ENCODE measurements at regions not wholly inside any gene's neighbourhood (a gene's known extent, or its start where the extent isn't known, plus 50 kb on each side); places are given as distances from the start of the nearest gene placed in this dataset.

- TF ChIP-seq, protein P1, sequence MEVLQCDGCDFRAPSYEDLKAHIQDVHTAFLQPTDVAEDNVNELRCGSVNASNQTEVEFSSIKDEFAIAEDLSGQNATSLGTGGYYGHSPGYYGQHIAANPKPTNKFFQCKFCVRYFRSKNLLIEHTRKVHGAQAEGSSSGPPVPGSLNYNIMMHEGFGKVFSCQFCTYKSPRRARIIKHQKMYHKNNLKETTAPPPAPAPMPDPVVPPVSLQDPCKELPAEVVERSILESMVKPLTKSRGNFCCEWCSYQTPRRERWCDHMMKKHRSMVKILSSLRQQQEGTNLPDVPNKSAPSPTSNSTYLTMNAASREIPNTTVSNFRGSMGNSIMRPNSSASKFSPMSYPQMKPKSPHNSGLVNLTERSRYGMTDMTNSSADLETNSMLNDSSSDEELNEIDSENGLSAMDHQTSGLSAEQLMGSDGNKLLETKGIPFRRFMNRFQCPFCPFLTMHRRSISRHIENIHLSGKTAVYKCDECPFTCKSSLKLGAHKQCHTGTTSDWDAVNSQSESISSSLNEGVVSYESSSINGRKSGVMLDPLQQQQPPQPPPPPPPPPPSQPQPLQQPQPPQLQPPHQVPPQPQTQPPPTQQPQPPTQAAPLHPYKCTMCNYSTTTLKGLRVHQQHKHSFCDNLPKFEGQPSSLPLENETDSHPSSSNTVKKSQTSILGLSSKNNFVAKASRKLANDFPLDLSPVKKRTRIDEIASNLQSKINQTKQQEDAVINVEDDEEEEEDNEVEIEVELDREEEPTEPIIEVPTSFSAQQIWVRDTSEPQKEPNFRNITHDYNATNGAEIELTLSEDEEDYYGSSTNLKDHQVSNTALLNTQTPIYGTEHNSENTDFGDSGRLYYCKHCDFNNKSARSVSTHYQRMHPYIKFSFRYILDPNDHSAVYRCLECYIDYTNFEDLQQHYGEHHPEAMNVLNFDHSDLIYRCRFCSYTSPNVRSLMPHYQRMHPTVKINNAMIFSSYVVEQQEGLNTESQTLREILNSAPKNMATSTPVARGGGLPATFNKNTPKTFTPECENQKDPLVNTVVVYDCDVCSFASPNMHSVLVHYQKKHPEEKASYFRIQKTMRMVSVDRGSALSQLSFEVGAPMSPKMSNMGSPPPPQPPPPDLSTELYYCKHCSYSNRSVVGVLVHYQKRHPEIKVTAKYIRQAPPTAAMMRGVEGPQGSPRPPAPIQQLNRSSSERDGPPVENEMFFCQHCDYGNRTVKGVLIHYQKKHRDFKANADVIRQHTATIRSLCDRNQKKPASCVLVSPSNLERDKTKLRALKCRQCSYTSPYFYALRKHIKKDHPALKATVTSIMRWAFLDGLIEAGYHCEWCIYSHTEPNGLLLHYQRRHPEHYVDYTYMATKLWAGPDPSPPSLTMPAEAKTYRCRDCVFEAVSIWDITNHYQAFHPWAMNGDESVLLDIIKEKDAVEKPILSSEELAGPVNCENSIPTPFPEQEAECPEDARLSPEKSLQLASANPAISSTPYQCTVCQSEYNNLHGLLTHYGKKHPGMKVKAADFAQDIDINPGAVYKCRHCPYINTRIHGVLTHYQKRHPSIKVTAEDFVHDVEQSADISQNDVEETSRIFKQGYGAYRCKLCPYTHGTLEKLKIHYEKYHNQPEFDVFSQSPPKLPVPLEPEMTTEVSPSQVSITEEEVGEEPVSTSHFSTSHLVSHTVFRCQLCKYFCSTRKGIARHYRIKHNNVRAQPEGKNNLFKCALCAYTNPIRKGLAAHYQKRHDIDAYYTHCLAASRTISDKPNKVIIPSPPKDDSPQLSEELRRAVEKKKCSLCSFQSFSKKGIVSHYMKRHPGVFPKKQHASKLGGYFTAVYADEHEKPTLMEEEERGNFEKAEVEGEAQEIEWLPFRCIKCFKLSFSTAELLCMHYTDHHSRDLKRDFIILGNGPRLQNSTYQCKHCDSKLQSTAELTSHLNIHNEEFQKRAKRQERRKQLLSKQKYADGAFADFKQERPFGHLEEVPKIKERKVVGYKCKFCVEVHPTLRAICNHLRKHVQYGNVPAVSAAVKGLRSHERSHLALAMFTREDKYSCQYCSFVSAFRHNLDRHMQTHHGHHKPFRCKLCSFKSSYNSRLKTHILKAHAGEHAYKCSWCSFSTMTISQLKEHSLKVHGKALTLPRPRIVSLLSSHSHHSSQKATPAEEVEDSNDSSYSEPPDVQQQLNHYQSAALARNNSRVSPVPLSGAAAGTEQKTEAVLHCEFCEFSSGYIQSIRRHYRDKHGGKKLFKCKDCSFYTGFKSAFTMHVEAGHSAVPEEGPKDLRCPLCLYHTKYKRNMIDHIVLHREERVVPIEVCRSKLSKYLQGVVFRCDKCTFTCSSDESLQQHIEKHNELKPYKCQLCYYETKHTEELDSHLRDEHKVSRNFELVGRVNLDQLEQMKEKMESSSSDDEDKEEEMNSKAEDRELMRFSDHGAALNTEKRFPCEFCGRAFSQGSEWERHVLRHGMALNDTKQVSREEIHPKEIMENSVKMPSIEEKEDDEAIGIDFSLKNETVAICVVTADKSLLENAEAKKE (CRISPR knock-in tag; IDR thresholded peaks at IDR 0.05) = no peak
- no peak for TF ChIP-seq ZNF331 (CRISPR knock-in tag; IDR thresholded peaks at IDR 0.05; ENCODE audit: low read depth)
- no peak for TF ChIP-seq STAT1 (IDR thresholded peaks at IDR 0.05; ENCODE audit: unreplicated experiment)
- no peak for TF ChIP-seq ZNF114 (CRISPR knock-in tag; IDR thresholded peaks at IDR 0.05)
- TF ChIP-seq CREB1 (CRISPR knock-in tag; IDR thresholded peaks at IDR 0.05; ENCODE audit: low read depth) = no peak
- no peak for TF ChIP-seq NANOG (IDR thresholded peaks at IDR 0.05; ENCODE audit: borderline replicate concordance)
These were observed 57.7 kb downstream of the SHANK2 start (continued) for GRCh38 chr11:71194710-71195109.

GRCh38 chr11:71193431-71193830 is 58.9 kb downstream of the SHANK2 start:
- H3K27ac Mint-ChIP-seq = no peak overlapping the region
- Histone ChIP-seq H3K36me3 (ENCODE audit: insufficient read depth) (no peaks in the 10 kb centered on the region), H3K27me3 (ENCODE audit: insufficient read depth) (no peaks in the 10 kb centered on the region), H3K4me2 (no peak overlapping the region), H3F3A (replicated peaks; ENCODE audit: low read depth) (no peaks in the 10 kb centered on the region), H3K4me1 (ENCODE audit: insufficient read depth) (no peaks in the 10 kb centered on the region), H2AFZ (no peak overlapping the region), H3K9me2 (ENCODE audit: insufficient read depth) (no peaks in the 10 kb centered on the region), H3K4me3 (no peak overlapping the region), H4K20me1 (replicated peaks; ENCODE audit: insufficient read depth) (peaks cover 26% of the 10 kb centered on the region), H3K79me2 (replicated peaks; ENCODE audit: insufficient read depth) (peaks cover 48% of the 10 kb centered on the region), H3K27ac (ENCODE audit: low read depth) (no peak overlapping the region)
- H3K4me1 Mint-ChIP-seq = peaks cover 9% of the 10 kb centered on the region
- H3K27me3 Mint-ChIP-seq (ENCODE audit: insufficient read depth, low read depth, poor library complexity) = peaks cover 8% of the 10 kb centered on the region
- ATAC-seq = no peak
- no peak for DNase-seq (ENCODE audit: low spot score)
- no peak for TF ChIP-seq ZNF114 (CRISPR knock-in tag; IDR thresholded peaks at IDR 0.05)
- TF ChIP-seq, protein P2, sequence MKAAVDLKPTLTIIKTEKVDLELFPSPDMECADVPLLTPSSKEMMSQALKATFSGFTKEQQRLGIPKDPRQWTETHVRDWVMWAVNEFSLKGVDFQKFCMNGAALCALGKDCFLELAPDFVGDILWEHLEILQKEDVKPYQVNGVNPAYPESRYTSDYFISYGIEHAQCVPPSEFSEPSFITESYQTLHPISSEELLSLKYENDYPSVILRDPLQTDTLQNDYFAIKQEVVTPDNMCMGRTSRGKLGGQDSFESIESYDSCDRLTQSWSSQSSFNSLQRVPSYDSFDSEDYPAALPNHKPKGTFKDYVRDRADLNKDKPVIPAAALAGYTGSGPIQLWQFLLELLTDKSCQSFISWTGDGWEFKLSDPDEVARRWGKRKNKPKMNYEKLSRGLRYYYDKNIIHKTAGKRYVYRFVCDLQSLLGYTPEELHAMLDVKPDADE (IDR thresholded peaks at IDR 0.05) = no peak
- TF ChIP-seq NANOG (IDR thresholded peaks at IDR 0.05; ENCODE audit: borderline replicate concordance) = no peak
- TF ChIP-seq STAT1 (IDR thresholded peaks at IDR 0.05; ENCODE audit: unreplicated experiment) = no peak
- TF ChIP-seq ZNF331 (CRISPR knock-in tag; IDR thresholded peaks at IDR 0.05; ENCODE audit: low read depth) = no peak
- TF ChIP-seq JUNB (IDR thresholded peaks at IDR 0.05; ENCODE audit: unreplicated experiment) = no peak
- no peak overlapping the region for H3K4me3 Mint-ChIP-seq
- H3K36me3 Mint-ChIP-seq (ENCODE audit: low read depth) = peaks cover 23% of the 10 kb centered on the region
- no peaks in the 10 kb centered on the region; the same call in 2 of the 3 replicates for H3K9me3 Mint-ChIP-seq
